BJ (cell line): ENCODE measurements at regions not wholly inside any gene's neighbourhood (a gene's known extent, or its start where the extent isn't known, plus 50 kb on each side); places are given as distances from the start of the nearest gene placed in this dataset.

Experiments
- CTCF ChIA-PET: fragments of 350-600 bp; formaldehyde crosslinking; extraction: SDS; loops from one replicate; lab custom pipeline; 2021; ENCODE audit warnings: antibody characterized with exemption, inconsistent platforms; lab: Yijun Ruan, JAX
- POLR2A ChIA-PET: fragments of 300-600 bp; sonication (Branson Sonifier 250); formaldehyde crosslinking; extraction: SDS; loops from one replicate; lab custom pipeline; 2021; ENCODE audit warnings: antibody characterized with exemption; lab: Charles Lee
- DNase-seq: peaks from one replicate; pipeline ENCODE4 v3.0.0-alpha.2; 2011; ENCODE audit warnings: low read depth
- H3K27me3 ChIP-seq: 2 replicates; pipeline ENCODE4 v1.6.0; 2011; ENCODE audit warnings: low read length; ENCODE audit not compliant: control insufficient read depth, insufficient read depth
- H3K36me3 ChIP-seq: 2 replicates; pipeline ENCODE4 v1.5.1; 2011; ENCODE audit warnings: low read length; ENCODE audit not compliant: control insufficient read depth, insufficient read depth
- H3K4me3 ChIP-seq: 2 replicates; pipeline ENCODE4 v1.5.1; 2011; ENCODE audit warnings: low read depth, mild to moderate bottlenecking, control low read depth, low read length
- CTCF ChIP-seq: IDR thresholded peaks from 2 replicates; pipeline ENCODE4 v1.5.1; 2011; ENCODE audit warnings: low read depth, mild to moderate bottlenecking, control low read depth, inconsistent platforms, low read length, moderate library complexity; ENCODE audit not compliant: insufficient read depth

- TF ChIP-seq CTCF = no peak
- DNase-seq = no peak
- CTCF ChIA-PET = interaction anchor here (1.6 kb wide), 1 partner anchor 17 kb away, joined by 5 read pairs; no protein-coding TSS in a partner anchor
- H3K36me3 ChIP-seq = no peaks in the 10 kb centered on the region
- H3K27me3 ChIP-seq = no peaks in the 10 kb centered on the region
- no peak overlapping the region for H3K4me3 ChIP-seq
- POLR2A ChIA-PET = no interaction called here
These were observed 249.2 kb downstream of the ETNK1 start for GRCh38 chr12:22874151-22874550.

GRCh38 chr12:22876262-22876661 is 251.3 kb downstream of the ETNK1 start:
- no peak overlapping the region for H3K4me3 ChIP-seq
- ChIA-PET POLR2A (no interaction called here), CTCF (no interaction called here)
- TF ChIP-seq CTCF = no peak
- DNase-seq = no peak
- no peaks in the 10 kb centered on the region for H3K27me3 ChIP-seq
- no peaks in the 10 kb centered on the region for H3K36me3 ChIP-seq

GRCh38 chr12:22879203-22879602 is 254.2 kb downstream of the ETNK1 start:
- Histone ChIP-seq H3K36me3 (no peaks in the 10 kb centered on the region), H3K27me3 (no peaks in the 10 kb centered on the region), H3K4me3 (no peak overlapping the region)
- TF ChIP-seq CTCF = no peak
- no peak for DNase-seq
- CTCF ChIA-PET = no interaction called here
- POLR2A ChIA-PET = no interaction called here

GRCh38 chr12:22880331-22880730 is 255.4 kb downstream of the ETNK1 start:
- DNase-seq = no peak
- ChIA-PET POLR2A (no interaction called here), CTCF (no interaction called here)

GRCh38 chr12:22880807-22881206 is 255.8 kb downstream of the ETNK1 start:
- H3K4me3 ChIP-seq = no peak overlapping the region
- no peaks in the 10 kb centered on the region for H3K36me3 ChIP-seq
- CTCF ChIA-PET = no interaction called here
- no peak for DNase-seq
- POLR2A ChIA-PET = no interaction called here
- H3K27me3 ChIP-seq = no peaks in the 10 kb centered on the region
- no peak for TF ChIP-seq CTCF

More at GRCh38 chr12:22880331-22880730, 255.4 kb downstream of the ETNK1 start:
- TF ChIP-seq CTCF = no peak
- Histone ChIP-seq H3K4me3 (no peak overlapping the region), H3K27me3 (no peaks in the 10 kb centered on the region), H3K36me3 (no peaks in the 10 kb centered on the region)
